ENCODE measurements at regions not wholly inside any gene's neighbourhood (a gene's known extent, or its start where the extent isn't known, plus 50 kb on each side); places are given as distances from the start of the nearest gene placed in this dataset.

DNA sequence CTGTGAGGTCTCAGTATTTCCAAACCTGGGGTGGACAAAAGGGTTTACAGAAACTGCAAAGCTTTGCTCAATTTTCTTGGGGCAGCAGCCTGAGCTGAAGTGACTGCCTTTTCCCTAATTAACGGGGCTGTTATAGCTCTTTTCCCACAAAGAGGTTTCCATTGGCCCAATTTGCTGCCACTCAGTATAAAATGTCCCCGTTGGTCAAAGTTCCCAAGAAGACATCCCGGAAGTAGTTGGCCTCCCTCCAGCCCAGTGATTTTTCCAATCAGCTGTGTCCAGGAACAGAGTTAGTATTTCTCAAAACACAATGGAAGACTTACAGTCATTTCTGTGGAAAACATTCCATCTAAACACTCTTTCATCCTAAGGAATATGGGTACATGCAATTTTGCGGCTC lies 643.6 kb downstream of the ACTL7B start:
- DNase-seq = no peak

DNA sequence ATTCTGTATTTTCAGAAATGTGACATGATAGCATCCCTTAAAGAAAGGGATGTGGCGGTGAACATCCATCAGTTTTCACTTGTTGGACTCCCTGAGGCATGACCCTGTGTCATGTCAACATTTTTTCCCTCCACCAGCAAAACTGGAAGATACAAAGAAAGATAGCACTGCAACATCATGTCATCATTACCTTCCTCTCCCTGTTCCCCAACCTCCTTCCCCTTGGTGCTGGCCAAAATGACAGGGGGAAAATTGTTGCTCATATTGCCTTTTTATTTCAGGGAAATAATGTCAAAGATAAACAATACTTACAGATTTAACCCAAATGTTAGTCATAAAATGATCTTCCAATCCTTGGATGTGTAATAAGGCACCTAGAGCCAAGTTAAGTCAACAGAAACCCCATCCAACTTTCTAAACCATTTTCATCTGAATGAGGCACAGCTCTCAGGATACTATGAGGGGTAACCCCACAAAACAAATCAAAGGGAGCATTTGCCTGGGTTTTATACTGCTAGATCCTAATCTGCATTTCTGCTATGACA lies 644.3 kb downstream of the ACTL7B start:
- no peak for DNase-seq

- DNase-seq = no peak
Observed at GRCh38 chr9:108209132-108209685, 646.6 kb downstream of the ACTL7B start.

DNA sequence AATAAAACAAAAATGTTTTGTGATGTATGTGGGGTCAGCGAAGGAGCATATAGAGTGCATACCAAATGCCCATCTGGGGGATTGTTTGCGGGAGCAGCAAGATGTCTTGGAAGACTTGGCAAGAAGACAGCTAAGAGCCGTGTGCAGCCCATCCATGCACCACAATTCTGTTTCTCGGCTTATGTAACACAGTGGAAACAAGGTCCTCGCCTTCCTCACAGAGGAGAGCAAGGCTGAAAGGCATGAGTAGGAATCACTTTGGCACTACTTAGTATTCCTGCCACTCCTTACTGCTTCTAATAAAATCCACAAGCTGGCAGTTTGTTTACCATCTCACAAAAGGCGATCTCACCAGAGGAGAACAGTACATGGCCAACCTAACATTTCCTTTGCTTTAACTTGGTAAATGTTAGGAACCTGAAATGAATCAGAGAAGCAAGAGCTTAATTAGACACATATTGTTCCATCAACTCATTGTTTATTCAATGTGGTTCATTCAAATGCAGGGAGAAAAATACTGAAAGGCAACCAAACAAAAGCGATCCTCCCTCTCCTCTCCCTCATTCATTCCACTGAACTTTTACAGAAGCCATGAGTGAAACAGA lies 648.1 kb downstream of the ACTL7B start:
- DNase-seq = no peak

GRCh38 chr9:108205276-108205675 lies 650.5 kb downstream of the ACTL7B start:
- no peak for DNase-seq

DNA sequence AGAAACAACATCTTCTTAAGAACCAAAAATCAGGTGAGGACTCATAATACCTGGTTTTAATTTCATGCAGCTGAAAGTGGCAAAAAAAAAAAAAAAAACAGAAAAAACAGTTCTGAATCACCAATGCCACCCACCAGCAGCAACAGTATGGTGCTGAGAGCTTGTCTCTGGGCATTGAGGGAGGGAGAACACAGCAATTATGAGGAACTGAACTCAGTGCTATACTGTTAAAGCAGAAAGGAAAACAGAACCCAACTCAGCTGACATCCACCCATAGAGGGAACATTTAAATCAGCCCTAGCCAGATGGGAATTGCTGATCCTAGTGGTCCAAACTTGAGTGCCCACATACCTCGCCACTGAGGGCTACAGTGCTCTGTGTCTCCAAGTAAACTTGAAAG lies 657.9 kb downstream of the ACTL7B start:
- DNase-seq = no peak

DNA sequence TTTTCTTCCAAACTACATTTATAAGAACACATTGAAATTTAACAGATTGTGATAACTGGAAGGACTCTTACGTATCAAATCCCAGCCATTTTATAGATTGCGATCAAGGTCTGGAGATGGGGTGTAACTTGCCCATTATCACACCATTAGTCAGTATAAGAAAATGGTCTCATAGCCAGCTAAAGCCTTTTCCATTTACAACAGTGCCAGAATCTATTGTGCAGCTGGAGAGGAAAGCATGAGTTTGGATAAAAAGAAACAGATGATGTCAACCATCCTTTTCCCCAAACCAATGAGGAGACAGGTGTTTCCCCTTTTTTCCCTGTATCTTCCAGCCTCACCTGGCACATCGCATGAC lies 658.8 kb downstream of the ACTL7B start:
- DNase-seq = no peak

- no peak for DNase-seq
Observed at GRCh38 chr9:108196332-108197007, 659.3 kb downstream of the ACTL7B start.

GRCh38 chr9:108194154-108194553 lies 661.6 kb downstream of the ACTL7B start:
- no peak for DNase-seq

GRCh38 chr9:108193026-108193710 lies 662.6 kb downstream of the ACTL7B start:
- DNase-seq = no peak

DNA sequence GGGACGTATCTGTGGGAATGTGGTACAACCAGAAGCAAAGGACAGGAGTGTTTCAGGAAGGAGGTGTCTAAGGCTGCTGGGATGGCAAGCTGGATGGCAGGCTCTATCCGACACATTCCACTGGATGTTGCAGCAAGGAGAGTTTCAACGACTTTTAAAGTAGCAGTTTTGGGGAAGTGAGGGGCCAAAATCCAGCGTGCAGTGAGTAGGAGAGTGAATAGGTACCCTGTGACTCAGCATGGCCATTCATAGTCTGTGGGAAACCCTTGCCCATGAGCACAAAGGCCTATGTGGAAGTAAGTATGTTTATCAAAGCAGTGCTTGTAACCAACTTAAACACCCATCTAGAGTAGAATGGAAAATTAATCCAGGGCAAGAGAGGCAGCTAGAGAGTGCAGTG lies 664.7 kb downstream of the ACTL7B start:
- no peak for DNase-seq

DNA sequence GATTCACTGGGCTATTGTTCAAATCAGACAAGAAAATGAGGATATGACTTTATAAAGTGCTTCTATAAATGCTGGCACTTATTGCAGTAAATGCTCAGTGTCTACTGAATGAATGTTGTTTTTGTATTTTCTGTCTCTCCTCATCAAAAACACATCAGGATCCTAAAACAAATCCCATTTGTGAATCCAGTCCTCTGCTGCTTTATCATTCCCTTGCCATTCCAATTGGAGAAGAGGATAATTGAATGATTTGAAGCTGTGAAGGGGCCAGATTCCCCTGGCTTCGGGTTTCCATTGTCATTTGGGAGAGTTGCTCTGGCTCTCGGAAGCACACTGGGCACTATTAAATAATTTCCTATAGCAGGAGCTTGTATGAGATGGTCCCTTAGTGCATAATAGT lies 666.8 kb downstream of the ACTL7B start:
- no peak for DNase-seq

GRCh38 chr9:108188482-108188881 lies 667.3 kb downstream of the ACTL7B start:
- no peak for DNase-seq

- no peak for DNase-seq
Observed at GRCh38 chr9:108186642-108187395, 669.0 kb downstream of the ACTL7B start.

DNA sequence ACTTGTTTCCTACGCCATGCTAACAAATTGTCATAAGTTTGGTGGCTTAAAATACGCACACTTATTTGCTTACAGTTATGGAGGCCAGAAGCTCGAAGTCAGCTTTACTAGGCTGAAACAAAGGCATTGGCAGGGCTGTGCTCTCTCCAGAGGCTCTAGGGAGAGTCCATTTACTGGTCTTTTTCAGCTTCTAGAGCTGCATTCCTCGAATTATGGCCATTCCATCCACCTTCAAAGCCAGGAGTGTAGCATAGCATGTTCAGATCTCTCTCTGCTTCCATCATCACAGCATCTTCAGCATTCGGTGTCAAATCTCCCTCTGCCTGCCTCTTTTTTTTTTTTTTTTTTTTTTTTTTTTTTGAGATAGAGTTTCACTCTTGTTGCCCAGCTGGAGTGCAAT lies 670.2 kb downstream of the ACTL7B start:
- DNase-seq = no peak

DNA sequence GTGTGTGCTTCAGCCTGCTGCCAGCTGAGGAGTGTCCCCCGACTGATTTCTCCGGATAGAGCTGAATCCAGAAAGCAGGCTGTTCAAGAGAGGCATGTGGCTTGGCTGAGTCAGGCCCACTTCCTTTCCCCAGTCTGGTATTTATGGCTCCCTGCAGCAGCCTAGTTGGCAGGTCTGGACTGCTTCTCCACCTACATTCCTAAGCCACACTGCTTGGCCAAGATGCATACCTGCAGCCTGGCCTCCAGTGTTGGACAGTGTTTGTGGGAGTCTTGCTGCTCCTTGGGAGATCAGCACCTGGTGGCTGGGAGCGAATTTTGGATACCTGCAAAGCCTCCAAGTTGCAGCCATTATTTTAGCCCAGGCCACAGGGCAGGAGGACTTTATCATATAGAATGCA lies 670.8 kb downstream of the ACTL7B start:
- DNase-seq = no peak

DNA sequence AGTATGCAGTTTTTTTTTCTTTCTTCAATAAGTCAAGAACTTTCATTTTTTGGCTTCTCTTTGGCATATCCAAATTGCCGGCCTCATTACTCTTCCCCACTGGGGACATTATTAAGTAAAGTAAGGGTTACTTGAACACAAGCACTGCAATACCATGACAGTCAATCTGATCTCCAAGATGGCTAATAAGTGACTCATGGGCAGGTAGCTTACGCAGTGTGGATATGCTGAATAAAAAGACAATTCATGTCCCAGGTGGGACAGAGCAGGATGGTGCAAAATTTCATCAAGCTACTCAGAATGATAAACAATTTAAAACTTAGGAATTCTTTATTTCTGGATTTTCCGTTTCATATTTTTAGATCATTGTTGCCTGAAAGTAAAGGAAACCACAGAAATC lies 671.8 kb downstream of the ACTL7B start:
- DNase-seq = no peak

- no peak for DNase-seq
Observed at GRCh38 chr9:108182950-108183381, 672.8 kb downstream of the ACTL7B start.

- no peak for DNase-seq
Observed at GRCh38 chr9:108182270-108182669, 673.5 kb downstream of the ACTL7B start.

DNA sequence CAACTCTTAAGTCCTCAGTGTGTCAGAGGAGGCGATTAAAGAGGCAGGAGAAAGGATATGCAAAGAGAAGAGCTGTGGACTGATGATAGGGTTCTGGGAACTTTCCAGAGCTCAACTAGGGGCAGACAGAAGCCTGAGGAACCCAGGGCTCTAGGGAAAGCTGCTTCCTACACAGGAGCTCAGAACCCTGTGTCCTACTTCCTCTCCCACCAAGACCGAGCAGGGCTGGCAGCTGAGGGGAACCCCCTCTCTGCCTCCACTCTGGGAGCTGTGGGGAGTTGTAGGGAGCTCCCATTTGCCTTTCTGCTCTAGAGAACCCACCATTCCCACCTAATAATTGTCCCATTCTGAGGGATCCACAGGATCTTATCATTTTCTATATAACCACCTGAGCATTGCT lies 674.3 kb downstream of the ACTL7B start:
- DNase-seq = no peak

DNA sequence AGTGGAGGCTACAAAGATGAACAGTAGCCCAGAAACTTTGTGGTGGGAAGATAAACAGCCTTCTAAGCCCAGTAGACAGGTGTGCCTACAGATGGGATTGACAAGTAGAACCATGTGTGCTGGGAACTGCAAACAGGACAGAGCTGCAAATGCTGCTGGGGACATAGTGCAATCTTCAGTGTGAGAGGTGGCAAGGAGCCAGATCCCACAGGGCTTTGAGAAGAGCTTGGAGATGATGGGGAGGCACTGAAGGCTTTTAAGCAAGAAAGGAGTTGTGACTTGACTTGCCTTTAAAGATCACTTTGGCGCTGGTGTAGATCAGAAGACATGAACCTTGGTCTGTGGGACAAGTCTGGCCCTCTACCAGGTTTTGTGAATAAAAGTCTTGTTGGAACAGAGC lies 675.2 kb downstream of the ACTL7B start:
- DNase-seq = no peak

DNA sequence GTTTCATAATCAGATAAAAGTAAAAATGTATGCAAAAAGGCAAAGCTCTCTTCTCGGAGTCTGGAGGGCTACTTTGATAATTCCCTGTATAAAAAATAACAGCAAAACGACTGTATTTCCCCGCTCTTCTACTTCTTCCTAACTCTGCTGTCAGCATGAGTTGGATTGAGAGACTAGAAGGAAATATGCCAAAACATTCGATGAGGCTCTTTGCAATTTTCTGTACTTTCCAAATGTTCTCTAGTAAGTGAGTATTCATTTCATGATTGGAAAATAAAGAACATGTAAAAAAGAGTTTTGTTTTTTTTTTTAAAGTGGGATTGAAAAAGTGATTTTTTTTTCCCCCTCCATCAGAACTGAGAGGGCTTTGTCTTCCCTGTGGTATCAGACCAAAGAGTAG lies 677.5 kb downstream of the ACTL7B start:
- DNase-seq = no peak

DNA sequence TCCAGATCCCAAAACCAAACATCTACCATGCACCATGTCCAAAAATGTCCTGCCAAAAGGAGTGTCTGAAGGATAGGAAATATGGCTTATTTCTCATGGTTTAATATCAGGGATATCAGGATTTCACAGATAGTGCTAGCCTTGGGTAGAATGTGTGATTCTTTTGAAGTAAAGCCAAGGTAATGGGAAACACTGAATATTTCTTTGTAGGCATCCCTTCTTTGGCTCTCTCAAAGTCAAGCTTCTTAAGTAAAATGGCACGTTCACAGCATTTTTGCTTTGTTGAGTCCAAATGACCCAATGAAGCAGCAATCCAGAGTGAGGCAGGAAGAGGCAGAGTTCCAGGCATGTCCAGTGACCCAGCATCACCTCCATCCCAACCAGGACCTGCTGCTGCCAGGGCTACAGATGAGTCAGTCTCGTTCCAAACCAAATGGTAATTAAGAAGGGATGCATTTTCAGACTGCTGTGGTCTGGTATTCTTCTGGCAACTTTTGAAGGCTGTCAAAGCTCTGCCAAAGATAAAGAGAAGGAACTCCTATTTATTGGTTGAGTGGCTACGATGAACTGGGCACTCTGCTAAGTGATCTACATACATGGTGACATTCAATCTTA lies 678.8 kb upstream of the KLF4 start:
- no peak for DNase-seq
